PC-3 (cell line): ENCODE measurements at regions not wholly inside any gene's neighbourhood (a gene's known extent, or its start where the extent isn't known, plus 50 kb on each side); places are given as distances from the start of the nearest gene placed in this dataset.

Source experiments
- CTCF ChIP-seq: fragments of 300-600 bp; sonication (generic); conservative IDR thresholded peaks from 2 replicates; pipeline ENCODE4 v1.5.1; 2017; ENCODE audit warnings: antibody characterized with exemption, low read depth, mild to moderate bottlenecking, low read length
- EZH2phosphoT487 ChIP-seq: fragments of 300-600 bp; sonication (generic); IDR thresholded peaks from 2 replicates; pipeline ENCODE4 v1.6.1; 2018; ENCODE audit warnings: mild to moderate bottlenecking, antibody characterized with exemption, low read length, borderline replicate concordance

GRCh38 chr11:134837166-134837886 lies 425.3 kb upstream of the B3GAT1 start:
- TF ChIP-seq CTCF (no peak), EZH2phosphoT487 (no peak)
